IMR-90 (cell line): ENCODE measurements at regions not wholly inside any gene's neighbourhood (a gene's known extent, or its start where the extent isn't known, plus 50 kb on each side); places are given as distances from the start of the nearest gene placed in this dataset.

ENCODE experiments used
- ATAC-seq: fragments of 200-7000 bp; cut with Tn5 transposase; 2 replicates; pipeline ENCODE4 v1.9.1; 2020; ENCODE audit warnings: low read depth, mild to moderate bottlenecking, moderate library complexity
- BruUV-seq: library from RNA; stranded (reverse); fragments of 400-500 nt; replicated peaks from 2 replicates; lab custom pipeline; 2021; lab: Mats Ljungman, UMichigan
- CTCF ChIA-PET: fragments of 300-600 bp; formaldehyde crosslinking; extraction: SDS; loops from one replicate; lab custom pipeline; 2021; ENCODE audit warnings: antibody characterized with exemption; lab: Yijun Ruan, JAX
- POLR2A ChIA-PET: fragments of 300-600 bp; sonication (Branson Sonifier 250); formaldehyde crosslinking; loops from one replicate; lab custom pipeline; 2022; ENCODE audit warnings: antibody characterized with exemption; ENCODE audit not compliant: unreplicated experiment; lab: Charles Lee
- DNase-seq: peaks from one replicate; pipeline ENCODE4 v3.0.0; 2013
- H2AFZ ChIP-seq: replicated peaks from 2 replicates; pipeline ENCODE3; 2013; ENCODE audit warnings: low read length, mild to moderate bottlenecking; ENCODE audit not compliant: poor library complexity
- H2AK5ac ChIP-seq: 2 replicates; pipeline ENCODE4 v1.6.1; 2013; ENCODE audit warnings: low read depth, low read length, inconsistent platforms
- H2AK9ac ChIP-seq: replicated peaks from 2 replicates; pipeline ENCODE3; 2013; ENCODE audit warnings: mild to moderate bottlenecking, low read depth, low read length, moderate library complexity; ENCODE audit not compliant: poor library complexity
- H2BK120ac ChIP-seq: 2 replicates; pipeline ENCODE4 v1.6.1; 2013; ENCODE audit warnings: low read depth, low read length, inconsistent platforms
- H2BK15ac ChIP-seq: 3 replicates; pipeline ENCODE4 v1.6.1; 2013; ENCODE audit warnings: low read depth, low read length, inconsistent platforms
- H2BK20ac ChIP-seq: 2 replicates; pipeline ENCODE4 v1.6.1; 2013; ENCODE audit warnings: low read depth, mild to moderate bottlenecking, inconsistent platforms, low read length, moderate library complexity
- H2BK5ac ChIP-seq: 2 replicates; pipeline ENCODE4 v1.6.1; 2013; ENCODE audit warnings: mild to moderate bottlenecking, low read depth, low read length, inconsistent platforms; ENCODE audit not compliant: poor library complexity, severe bottlenecking
- H3K14ac ChIP-seq: replicated peaks from 2 replicates; pipeline ENCODE4 v1.6.1; 2013; ENCODE audit warnings: low read depth, low read length, inconsistent platforms
- H3K18ac ChIP-seq: 2 replicates; pipeline ENCODE4 v1.6.1; 2013; ENCODE audit warnings: low read depth, low read length, control low read depth
- H3K23ac ChIP-seq: 2 replicates; pipeline ENCODE4 v1.6.1; 2013; ENCODE audit warnings: low read depth, low read length, inconsistent platforms
- H3K27ac ChIP-seq: 2 replicates; pipeline ENCODE4 v1.5.1; 2013; ENCODE audit warnings: mild to moderate bottlenecking, control low read depth, low read length; ENCODE audit not compliant: insufficient read depth
- H3K27me3 ChIP-seq: 2 replicates; pipeline ENCODE4 v1.6.1; 2013; ENCODE audit warnings: low read length; ENCODE audit not compliant: control insufficient read depth, insufficient read depth
- H3K36me3 ChIP-seq: 2 replicates; pipeline ENCODE4 v1.6.1; 2013; ENCODE audit warnings: low read length, mixed read lengths; ENCODE audit not compliant: control insufficient read depth, insufficient read depth
- H3K4ac ChIP-seq: 2 replicates; pipeline ENCODE4 v1.6.1; 2013; ENCODE audit warnings: low read depth, low read length, inconsistent platforms
- H3K4me1 ChIP-seq: 2 replicates; pipeline ENCODE4 v1.6.1; 2013; ENCODE audit warnings: low read length, mixed read lengths; ENCODE audit not compliant: control insufficient read depth, insufficient read depth
- H3K4me2 ChIP-seq: 2 replicates; pipeline ENCODE4 v1.6.1; 2013; ENCODE audit warnings: low read depth, mild to moderate bottlenecking, control low read depth, low read length, moderate library complexity
- H3K4me3 ChIP-seq: 2 replicates; pipeline ENCODE4 v1.5.1; 2013; ENCODE audit warnings: low read depth, mild to moderate bottlenecking, control low read depth, low read length, moderate library complexity; ENCODE audit not compliant: insufficient read depth
- H3K56ac ChIP-seq: 2 replicates; pipeline ENCODE4 v1.6.1; 2013; ENCODE audit warnings: low read length, inconsistent platforms; ENCODE audit not compliant: insufficient read depth; ENCODE audit errors: extremely low read depth
- H3K79me1 ChIP-seq, 2 experiments: 2 replicates each; pipeline ENCODE4 v1.6.1; 2013; ENCODE audit warnings: low read length in 2 of 2, inconsistent platforms in 1 of 2, low read depth in 1 of 2
- H3K9ac ChIP-seq: 2 replicates; pipeline ENCODE4 v1.6.1; 2013; ENCODE audit warnings: low read depth, low read length, control low read depth
- H3K9me1 ChIP-seq: 2 replicates; pipeline ENCODE4 v1.6.1; 2013; ENCODE audit warnings: low read length, inconsistent platforms; ENCODE audit not compliant: insufficient read depth
- H3K9me3 ChIP-seq: 2 replicates; pipeline ENCODE4 v1.6.1; 2013; ENCODE audit warnings: low read length; ENCODE audit not compliant: control insufficient read depth, insufficient read depth
- H4K20me1 ChIP-seq: 2 replicates; pipeline ENCODE4 v1.6.1; 2013; ENCODE audit warnings: low read length, inconsistent platforms; ENCODE audit not compliant: insufficient read depth
- H4K5ac ChIP-seq: 2 replicates; pipeline ENCODE4 v1.6.1; 2013; ENCODE audit warnings: mild to moderate bottlenecking, low read depth, low read length, control low read depth
- H4K8ac ChIP-seq, 2 experiments: 2 replicates each; pipeline ENCODE4 v1.6.1; 2013; ENCODE audit warnings: low read depth in 2 of 2, low read length in 2 of 2, control low read depth in 1 of 2, inconsistent platforms in 1 of 2
- H4K91ac ChIP-seq: 2 replicates; pipeline ENCODE4 v1.6.1; 2013; ENCODE audit warnings: low read depth, low read length, inconsistent platforms; ENCODE audit not compliant: insufficient read depth
- CEBPB ChIP-seq: IDR thresholded peaks from 2 replicates; pipeline ENCODE4 v1.6.1; 2012; ENCODE audit warnings: low read depth, low read length, improper control_type of control experiment
- NFE2L2 ChIP-seq: fragments of 150-350 bp; IDR thresholded peaks from 2 replicates; pipeline ENCODE4 v1.6.1; 2016; ENCODE audit warnings: low read depth, mild to moderate bottlenecking, low read length
- dilution Hi-C: fragments of 300-500 bp; cut with HindIII; formaldehyde crosslinking; loops from one replicate; pipeline ENCODE4 v1.14.3; 2018; ENCODE audit warnings: low sequenced_read_pairs; ENCODE audit not compliant: unreplicated experiment
- in situ Hi-C: fragments of 300-500 bp; cut with MboI; formaldehyde crosslinking; loops from 3 replicates; pipeline ENCODE4 v1.14.3; 2019; ENCODE audit warnings: low sequenced_read_pairs, inconsistent platforms, mixed read lengths
- intact Hi-C: fragments of 100-400 bp; cut with micrococcal nuclease; formaldehyde crosslinking; loops from 2 replicates; pipeline ENCODE4 v1.10.0; 2022

DNA sequence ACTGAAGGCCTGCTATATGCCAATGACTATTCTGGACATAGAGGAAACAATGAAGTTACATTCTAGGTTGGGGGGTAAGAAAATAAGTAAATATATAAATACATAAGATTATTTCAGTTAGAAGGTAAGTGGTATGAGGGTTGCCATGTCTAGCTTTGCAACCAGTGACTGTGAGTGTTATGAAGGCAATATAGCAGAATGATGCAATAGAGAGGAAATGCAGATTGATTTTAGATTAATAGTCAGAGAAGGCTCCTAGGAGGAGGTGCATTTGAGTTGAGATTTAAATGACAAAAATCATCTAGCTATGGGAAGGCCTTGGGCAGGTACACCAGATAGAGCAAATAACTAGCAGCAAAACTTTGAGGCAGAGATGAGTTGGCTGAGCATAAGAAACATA lies 243.2 kb downstream of the FBXO8 start:
- DNase-seq = no peak
- Histone ChIP-seq H2BK5ac (no peak overlapping the region), H4K20me1 (no peaks in the 10 kb centered on the region), H3K27me3 (no peaks in the 10 kb centered on the region), H4K5ac (no peak overlapping the region), H2AK9ac (no peak overlapping the region), H3K9ac (no peak overlapping the region), H3K79me1 (no peaks in the 10 kb centered on the region), H3K4me2 (no peak overlapping the region), H3K23ac (no peak overlapping the region), H3K9me1 (no peaks in the 10 kb centered on the region), H3K27ac (no peak overlapping the region), H4K91ac (no peak overlapping the region), H3K18ac (no peak overlapping the region), H3K9me3 (no peaks in the 10 kb centered on the region), H2AFZ (no peak overlapping the region), H3K36me3 (no peaks in the 10 kb centered on the region), H2AK5ac (no peak overlapping the region), H2BK120ac (no peak overlapping the region), H2BK20ac (no peak overlapping the region), H3K56ac (no peak overlapping the region), H3K4ac (no peak overlapping the region), H3K4me3 (no peak overlapping the region), H4K8ac (no peak overlapping the region), H2BK15ac (no peak overlapping the region), H3K14ac (no peak overlapping the region), H3K4me1 (no peaks in the 10 kb centered on the region)
- intact Hi-C loops = no loop called here
- TF ChIP-seq NFE2L2 = no peak
- 0 out of 2 replicates have a peak, but pooled peaks have one; percentile 7 for TF ChIP-seq CEBPB
- ChIA-PET POLR2A (no interaction called here), CTCF (no interaction called here)
- in situ Hi-C loops = no loop called here
- no peak for ATAC-seq
- no TSS peak for BruUV-seq
- dilution Hi-C loops = no loop called here
